MM.1S (cell line): ENCODE measurements at regions not wholly inside any gene's neighbourhood (a gene's known extent, or its start where the extent isn't known, plus 50 kb on each side); places are given as distances from the start of the nearest gene placed in this dataset.

Source experiments
- DNase-seq: peaks from one replicate; pipeline ENCODE4 v3.0.0-alpha.2; 2015
- H2AFZ ChIP-seq: fragments of 300-600 bp; sonication (generic); 2 replicates; pipeline ENCODE4 v1.6.0; 2016; ENCODE audit warnings: antibody characterized with exemption, low read length
- H3F3A ChIP-seq: fragments of 300-600 bp; sonication (generic); 2 replicates; pipeline ENCODE4 v1.6.1; 2016; ENCODE audit warnings: mild to moderate bottlenecking, antibody characterized with exemption, low read length, moderate library complexity, mixed read lengths; ENCODE audit not compliant: insufficient read depth
- H3K27ac ChIP-seq: fragments of 300-600 bp; sonication (generic); 2 replicates; pipeline ENCODE4 v1.5.1; 2016; ENCODE audit warnings: mild to moderate bottlenecking, low read length
- H3K27me3 ChIP-seq: fragments of 300-600 bp; sonication (generic); replicated peaks from 2 replicates; pipeline ENCODE4 v1.6.0; 2016; ENCODE audit warnings: low read length; ENCODE audit not compliant: insufficient read depth
- H3K36me3 ChIP-seq: fragments of 300-600 bp; sonication (generic); replicated peaks from 2 replicates; pipeline ENCODE4 v1.6.1; 2016; ENCODE audit warnings: mild to moderate bottlenecking, low read length, mixed read lengths; ENCODE audit not compliant: insufficient read depth
- H3K4me1 ChIP-seq: fragments of 300-600 bp; sonication (generic); 2 replicates; pipeline ENCODE4 v1.6.1; 2016; ENCODE audit warnings: low read length, mixed read lengths
- H3K4me2 ChIP-seq: fragments of 300-600 bp; sonication (generic); 2 replicates; pipeline ENCODE4 v1.6.0; 2016; ENCODE audit warnings: low read depth, low read length
- H3K4me3 ChIP-seq: fragments of 300-600 bp; sonication (generic); 2 replicates; pipeline ENCODE4 v1.5.1; 2016; ENCODE audit warnings: low read length, mixed read lengths
- H3K79me2 ChIP-seq: fragments of 300-600 bp; sonication (generic); 2 replicates; pipeline ENCODE4 v1.6.1; 2016; ENCODE audit warnings: mixed run types, low read length, mixed read lengths
- H3K9ac ChIP-seq: fragments of 300-600 bp; sonication (generic); 2 replicates; pipeline ENCODE4 v1.6.1; 2016; ENCODE audit warnings: low read length, mixed read lengths
- H3K9me2 ChIP-seq: fragments of 300-600 bp; sonication (generic); replicated peaks from 2 replicates; pipeline ENCODE4 v1.6.1; 2016; ENCODE audit warnings: mild to moderate bottlenecking, low read length, mixed read lengths; ENCODE audit not compliant: insufficient read depth
- H3K9me3 ChIP-seq: fragments of 300-600 bp; sonication (generic); replicated peaks from 2 replicates; pipeline ENCODE4 v1.6.1; 2016; ENCODE audit warnings: mild to moderate bottlenecking, low read length, mixed read lengths; ENCODE audit not compliant: insufficient read depth
- H4K20me1 ChIP-seq: fragments of 300-600 bp; sonication (generic); 2 replicates; pipeline ENCODE4 v1.6.1; 2016; ENCODE audit warnings: mild to moderate bottlenecking, low read length, moderate library complexity, mixed read lengths; ENCODE audit not compliant: insufficient read depth
- CTCF ChIP-seq: fragments of 300-600 bp; sonication (generic); IDR thresholded peaks from 2 replicates; pipeline ENCODE4 v1.5.1; 2016; ENCODE audit warnings: antibody characterized with exemption, low read length, mixed read lengths
- EZH2 ChIP-seq: fragments of 300-600 bp; sonication (generic); optimal IDR thresholded peaks from 2 replicates; pipeline ENCODE3; 2017; ENCODE audit warnings: low read depth, mild to moderate bottlenecking, antibody characterized with exemption, low read length, mixed read lengths
- EZH2phosphoT487 ChIP-seq: fragments of 300-600 bp; sonication (generic); IDR thresholded peaks from 2 replicates; pipeline ENCODE4 v1.6.1; 2018; ENCODE audit warnings: antibody characterized with exemption, low read length

- no peaks in the 10 kb centered on the region for H3K27me3 ChIP-seq
- H3K4me2 ChIP-seq, result no peak overlapping the region
- no peak for DNase-seq
- H3K9ac ChIP-seq, result no peak overlapping the region
- no peaks in the 10 kb centered on the region for H3K9me3 ChIP-seq
- TF ChIP-seq EZH2 (no peak), CTCF (no peak), EZH2phosphoT487 (no peak)
- H3K4me1 ChIP-seq, result no peaks in the 10 kb centered on the region
- H3F3A ChIP-seq, result no peaks in the 10 kb centered on the region
- H3K9me2 ChIP-seq, result no peaks in the 10 kb centered on the region
- H3K27ac ChIP-seq, result no peak overlapping the region
- no peaks in the 10 kb centered on the region for H4K20me1 ChIP-seq
- H3K36me3 ChIP-seq, result no peaks in the 10 kb centered on the region
- no peaks in the 10 kb centered on the region for H3K79me2 ChIP-seq
- H2AFZ ChIP-seq, result no peak overlapping the region
- no peak overlapping the region for H3K4me3 ChIP-seq
Observed at GRCh38 chr4:36904823-36905222, 339.7 kb upstream of the NWD2 start.

GRCh38 chr4:36914106-36914505 lies 330.4 kb upstream of the NWD2 start:
- H3K4me1 ChIP-seq, result no peaks in the 10 kb centered on the region
- no peaks in the 10 kb centered on the region for H3K36me3 ChIP-seq
- H3K4me3 ChIP-seq, result no peak overlapping the region
- no peak for TF ChIP-seq CTCF
- no peak for TF ChIP-seq EZH2
- no peak for TF ChIP-seq EZH2phosphoT487
- no peak for DNase-seq
- no peaks in the 10 kb centered on the region for H3K27me3 ChIP-seq
- H4K20me1 ChIP-seq, result no peaks in the 10 kb centered on the region
- no peaks in the 10 kb centered on the region for H3K9me2 ChIP-seq
- no peaks in the 10 kb centered on the region for H3K79me2 ChIP-seq
- no peak overlapping the region for H3K9ac ChIP-seq
- H3K27ac ChIP-seq, result no peak overlapping the region
- no peak overlapping the region for H2AFZ ChIP-seq
- H3K4me2 ChIP-seq, result no peak overlapping the region
- H3F3A ChIP-seq, result no peaks in the 10 kb centered on the region
- no peaks in the 10 kb centered on the region for H3K9me3 ChIP-seq

- H2AFZ ChIP-seq, result no peak overlapping the region
- no peaks in the 10 kb centered on the region for H3K27me3 ChIP-seq
- no peak for TF ChIP-seq CTCF
- H3F3A ChIP-seq, result no peaks in the 10 kb centered on the region
- no peak for DNase-seq
- no peak overlapping the region for H3K4me2 ChIP-seq
- H4K20me1 ChIP-seq, result no peaks in the 10 kb centered on the region
- H3K4me1 ChIP-seq, result no peaks in the 10 kb centered on the region
- H3K9ac ChIP-seq, result no peak overlapping the region
- H3K4me3 ChIP-seq, result no peak overlapping the region
- H3K79me2 ChIP-seq, result no peaks in the 10 kb centered on the region
- H3K9me3 ChIP-seq, result no peaks in the 10 kb centered on the region
- no peaks in the 10 kb centered on the region for H3K9me2 ChIP-seq
- H3K27ac ChIP-seq, result no peak overlapping the region
- no peaks in the 10 kb centered on the region for H3K36me3 ChIP-seq
Observed at GRCh38 chr4:36915717-36916116, 328.8 kb upstream of the NWD2 start.

- H3F3A ChIP-seq, result no peaks in the 10 kb centered on the region
- no peaks in the 10 kb centered on the region for H3K9me2 ChIP-seq
- H3K27ac ChIP-seq, result no peak overlapping the region
- H3K4me1 ChIP-seq, result no peaks in the 10 kb centered on the region
- no peaks in the 10 kb centered on the region for H4K20me1 ChIP-seq
- no peaks in the 10 kb centered on the region for H3K36me3 ChIP-seq
- H3K9me3 ChIP-seq, result no peaks in the 10 kb centered on the region
- no peak overlapping the region for H3K9ac ChIP-seq
- no peaks in the 10 kb centered on the region for H3K79me2 ChIP-seq
- TF ChIP-seq EZH2phosphoT487, result no peak
- TF ChIP-seq EZH2, result no peak
- TF ChIP-seq CTCF, result no peak
- no peak for DNase-seq
- H2AFZ ChIP-seq, result no peak overlapping the region
- H3K27me3 ChIP-seq, result no peaks in the 10 kb centered on the region
- H3K4me3 ChIP-seq, result no peak overlapping the region
- no peak overlapping the region for H3K4me2 ChIP-seq
Observed at GRCh38 chr4:36917413-36917812, 327.1 kb upstream of the NWD2 start.
